GM12878 (cell line): ENCODE measurements at regions not wholly inside any gene's neighbourhood (a gene's known extent, or its start where the extent isn't known, plus 50 kb on each side); places are given as distances from the start of the nearest gene placed in this dataset.

ENCODE experiments used
- CHD2 ChIP-seq: IDR thresholded peaks from 2 replicates; pipeline ENCODE4 v1.6.1; 2011; ENCODE audit warnings: low read depth, low read length, improper control_type of control experiment, borderline replicate concordance
- CTCF ChIP-seq, 3 experiments: IDR thresholded peaks in 2 of 3; conservative IDR thresholded peaks in 1 of 3; 2 replicates each; pipeline ENCODE4 v1.5.1; 2011; ENCODE audit warnings: low read depth in 3 of 3, low read length in 3 of 3, mild to moderate bottlenecking in 3 of 3, control low read depth in 2 of 3, moderate library complexity in 2 of 3, inconsistent platforms in 1 of 3, mixed read lengths in 1 of 3; ENCODE audit not compliant: control insufficient read depth in 2 of 3, insufficient read depth in 1 of 3; ENCODE audit errors: extremely low read depth in 1 of 3
- EP300 ChIP-seq, 2 experiments: fragments of 150-350 bp in 1 of 2; IDR thresholded peaks; 2 replicates each; pipeline ENCODE4 v1.6.1; 2011 to 2012; ENCODE audit warnings: low read depth in 2 of 2, low read length in 2 of 2, borderline replicate concordance in 1 of 2, improper control_type of control experiment in 1 of 2, inconsistent platforms in 1 of 2; ENCODE audit not compliant: control insufficient read depth in 1 of 2
- NFYA ChIP-seq: IDR thresholded peaks from 2 replicates; pipeline ENCODE4 v1.6.1; 2011; ENCODE audit warnings: low read depth, mild to moderate bottlenecking, low read length, improper control_type of control experiment, borderline replicate concordance
- POLR2AphosphoS5 ChIP-seq: IDR thresholded peaks from 2 replicates; pipeline ENCODE4 v1.6.1; 2011; ENCODE audit warnings: mild to moderate bottlenecking, low read length, inconsistent platforms
- TF ChIP-seq, protein P1 (sequence below): IDR thresholded peaks from 2 replicates; pipeline ENCODE4 v1.6.1; 2012; ENCODE audit warnings: mild to moderate bottlenecking, low read depth, low read length

GRCh38 chr3:191138937-191139336 is 60.1 kb upstream of the OSTN start:
- TF ChIP-seq, protein P1, sequence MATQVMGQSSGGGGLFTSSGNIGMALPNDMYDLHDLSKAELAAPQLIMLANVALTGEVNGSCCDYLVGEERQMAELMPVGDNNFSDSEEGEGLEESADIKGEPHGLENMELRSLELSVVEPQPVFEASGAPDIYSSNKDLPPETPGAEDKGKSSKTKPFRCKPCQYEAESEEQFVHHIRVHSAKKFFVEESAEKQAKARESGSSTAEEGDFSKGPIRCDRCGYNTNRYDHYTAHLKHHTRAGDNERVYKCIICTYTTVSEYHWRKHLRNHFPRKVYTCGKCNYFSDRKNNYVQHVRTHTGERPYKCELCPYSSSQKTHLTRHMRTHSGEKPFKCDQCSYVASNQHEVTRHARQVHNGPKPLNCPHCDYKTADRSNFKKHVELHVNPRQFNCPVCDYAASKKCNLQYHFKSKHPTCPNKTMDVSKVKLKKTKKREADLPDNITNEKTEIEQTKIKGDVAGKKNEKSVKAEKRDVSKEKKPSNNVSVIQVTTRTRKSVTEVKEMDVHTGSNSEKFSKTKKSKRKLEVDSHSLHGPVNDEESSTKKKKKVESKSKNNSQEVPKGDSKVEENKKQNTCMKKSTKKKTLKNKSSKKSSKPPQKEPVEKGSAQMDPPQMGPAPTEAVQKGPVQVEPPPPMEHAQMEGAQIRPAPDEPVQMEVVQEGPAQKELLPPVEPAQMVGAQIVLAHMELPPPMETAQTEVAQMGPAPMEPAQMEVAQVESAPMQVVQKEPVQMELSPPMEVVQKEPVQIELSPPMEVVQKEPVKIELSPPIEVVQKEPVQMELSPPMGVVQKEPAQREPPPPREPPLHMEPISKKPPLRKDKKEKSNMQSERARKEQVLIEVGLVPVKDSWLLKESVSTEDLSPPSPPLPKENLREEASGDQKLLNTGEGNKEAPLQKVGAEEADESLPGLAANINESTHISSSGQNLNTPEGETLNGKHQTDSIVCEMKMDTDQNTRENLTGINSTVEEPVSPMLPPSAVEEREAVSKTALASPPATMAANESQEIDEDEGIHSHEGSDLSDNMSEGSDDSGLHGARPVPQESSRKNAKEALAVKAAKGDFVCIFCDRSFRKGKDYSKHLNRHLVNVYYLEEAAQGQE: no peak
- TF ChIP-seq CTCF (IDR thresholded peaks at IDR 0.05 in 2 of 3, conservative IDR thresholded peaks at IDR 0.05 in 1 of 3; ENCODE audit: control insufficient read depth in 2 of 3, extremely low read depth in 1 of 3, insufficient read depth in 1 of 3, low read depth in 3 of 3, low read length in 3 of 3): no peak
- TF ChIP-seq CHD2: no peak
- TF ChIP-seq NFYA: no peak
- no peak for TF ChIP-seq POLR2AphosphoS5
- TF ChIP-seq EP300 (IDR thresholded peaks at IDR 0.05; ENCODE audit: borderline replicate concordance in 1 of 2, control insufficient read depth in 1 of 2, low read depth in 2 of 2, low read length in 2 of 2): no peak
